Endothelial cell of umbilical vein (primary cell): ENCODE measurements at regions not wholly inside any gene's neighbourhood (a gene's known extent, or its start where the extent isn't known, plus 50 kb on each side); places are given as distances from the start of the nearest gene placed in this dataset. TPM values are rescaled to one million over a fixed set of nuclear protein-coding genes. Genes with fewer than 3 reads are reported as not detected.

Experiments
- small RNA-seq: library from RNA; depleted of rRNA; stranded (forward); fragments of <200 nt; gene quantifications from one replicate; pipeline ENCODE3, GENCODE V24; 2012; ENCODE audit warnings: low replicate concordance, low read depth; ENCODE audit not compliant: insufficient read depth, insufficient read length

Small RNA genes in the stretch of these regions (small RNA-seq; reads per million reads assigned to genes)
- not detected for gene TRBV5-2
- not detected for gene TRBV8-1
- gene TRBV8-2, result not detected
